ENCODE measurements at regions not wholly inside any gene's neighbourhood (a gene's known extent, or its start where the extent isn't known, plus 50 kb on each side); places are given as distances from the start of the nearest gene placed in this dataset.
"Not testable (repeated sequence)": the region's sequence is repeated elsewhere in the genome, so short reads cannot be mapped to it uniquely, and the experiment has no call there.

- no peak for DNase-seq (ENCODE audit: low spot score)
Observed at GRCh38 chr2:33730804-33731203, 131.7 kb upstream of the FAM98A start.

- DNase-seq (ENCODE audit: low spot score) = no peak
Observed at GRCh38 chr2:33730193-33730592, 131.1 kb upstream of the FAM98A start.

- no peak for DNase-seq (ENCODE audit: low spot score)
Observed at GRCh38 chr2:33729353-33729752, 130.3 kb upstream of the FAM98A start.

GRCh38 chr2:33728106-33728505 is 129.0 kb upstream of the FAM98A start:
- no peak for DNase-seq (ENCODE audit: low spot score)

DNA sequence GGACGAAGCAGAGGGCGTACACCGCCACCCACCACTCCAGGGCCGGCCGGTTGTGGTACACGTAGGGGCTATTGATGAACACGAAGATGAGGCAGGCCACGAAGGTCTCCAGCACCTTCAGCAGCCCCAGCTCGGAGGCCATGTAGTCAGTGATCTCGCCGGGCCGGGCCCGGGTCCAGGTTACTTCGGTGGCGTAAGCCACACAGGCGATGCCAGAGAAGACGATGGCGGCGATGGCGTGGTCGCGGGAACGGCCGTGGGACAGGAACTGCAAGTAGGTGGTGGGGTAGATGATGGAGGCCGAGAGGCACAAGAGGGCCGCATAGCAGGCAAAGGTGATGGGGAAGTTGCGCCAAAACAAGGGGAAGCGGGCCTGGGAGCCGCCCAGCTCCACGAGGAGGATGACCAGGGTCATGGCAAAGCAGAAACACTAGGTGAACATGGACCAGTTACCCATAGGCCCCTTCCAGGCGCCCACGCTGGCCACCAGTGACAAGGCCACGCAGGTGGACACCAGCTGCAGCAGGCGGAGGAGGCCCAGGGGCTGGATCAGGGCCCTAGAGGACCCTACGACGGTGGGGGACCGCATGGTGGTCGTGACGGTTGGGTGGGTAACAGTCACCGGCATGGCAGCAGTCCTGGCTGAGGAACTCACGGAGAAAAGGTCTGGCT is 128.4 kb upstream of the FAM98A start:
- DNase-seq (ENCODE audit: low spot score) = no peak

DNA sequence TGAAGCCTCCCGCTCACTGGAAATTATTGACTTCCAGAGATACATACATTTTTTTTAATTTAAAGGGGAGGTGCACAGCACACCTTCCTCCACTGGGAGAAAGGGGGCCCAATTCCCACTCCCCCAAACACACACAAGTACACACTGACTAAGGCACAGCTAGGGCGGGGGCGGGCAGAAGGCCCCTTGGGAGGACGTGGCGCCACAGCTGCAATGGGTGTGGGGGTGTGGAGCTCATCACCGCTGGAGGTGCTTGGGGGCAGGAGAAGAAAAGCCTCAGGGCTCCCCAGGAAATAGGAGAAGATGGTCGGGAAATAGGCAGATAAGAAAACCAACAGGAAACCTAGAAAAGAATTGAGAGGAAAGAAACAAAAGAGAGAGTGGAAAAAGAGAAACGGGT is 127.3 kb upstream of the FAM98A start:
- DNase-seq (ENCODE audit: low spot score) = no peak

DNA sequence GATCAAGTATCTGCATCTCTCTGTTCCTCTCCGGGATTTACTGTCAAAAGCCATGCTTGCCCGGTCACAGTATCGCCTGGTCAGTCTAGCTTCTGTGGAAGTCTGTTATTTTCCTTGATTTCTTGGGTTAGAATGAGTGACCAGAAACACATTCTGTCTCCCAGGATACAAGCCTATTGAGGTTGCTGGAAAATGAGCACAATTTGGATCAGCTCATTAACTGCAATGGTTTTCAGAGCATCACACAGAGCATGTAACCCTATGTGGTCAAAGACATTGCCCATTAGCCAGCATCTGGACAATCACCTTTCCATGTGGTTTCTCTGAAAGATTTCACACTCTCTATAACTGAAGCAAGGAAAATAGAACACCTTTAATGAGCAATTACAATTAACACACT is 124.2 kb upstream of the FAM98A start:
- no peak for DNase-seq (ENCODE audit: low spot score)

DNA sequence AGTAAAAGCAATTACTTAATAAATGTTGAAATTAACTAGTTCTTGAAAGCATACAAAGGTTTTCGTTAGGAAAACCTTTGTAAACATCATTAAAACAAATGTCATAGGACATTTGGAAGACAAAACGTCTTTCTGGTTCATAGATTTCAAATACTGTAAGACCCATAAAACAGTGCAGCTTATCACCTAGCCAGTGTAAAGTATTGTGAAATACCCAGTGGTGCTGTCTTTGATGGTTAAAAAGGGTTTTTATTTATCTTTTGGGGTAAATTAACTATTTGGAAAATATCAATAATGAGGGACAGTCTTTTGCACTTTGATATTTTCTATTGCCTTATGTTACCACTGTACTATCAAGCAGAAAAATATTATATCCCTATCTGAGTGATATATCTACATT is 120.0 kb upstream of the FAM98A start:
- DNase-seq (ENCODE audit: low spot score) = no peak

DNA sequence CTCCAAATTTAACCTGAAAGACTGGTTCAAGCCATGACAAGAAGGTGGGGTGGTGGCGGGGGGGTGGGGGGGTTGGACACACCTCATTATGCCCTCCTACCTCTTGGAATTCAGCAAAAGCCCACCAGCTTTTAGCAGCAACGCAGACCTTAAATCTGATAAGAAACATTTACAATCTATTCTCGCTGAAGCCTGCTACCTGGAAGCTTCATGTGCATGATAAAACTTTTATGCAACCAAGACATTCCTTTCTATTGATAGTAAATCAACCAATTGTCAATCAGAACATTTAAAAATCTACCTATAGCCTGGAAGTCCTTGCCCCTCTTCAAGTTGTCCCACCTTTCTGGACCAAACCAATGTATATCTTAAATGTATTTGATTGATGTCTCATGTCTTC is 113.6 kb upstream of the FAM98A start:
- no peak for DNase-seq (ENCODE audit: low spot score)

- no peak for DNase-seq (ENCODE audit: low spot score)
Observed at GRCh38 chr2:33709951-33710350, 110.9 kb upstream of the FAM98A start.

- no peak for DNase-seq (ENCODE audit: low spot score)
Observed at GRCh38 chr2:33707312-33707711, 108.2 kb upstream of the FAM98A start.

DNA sequence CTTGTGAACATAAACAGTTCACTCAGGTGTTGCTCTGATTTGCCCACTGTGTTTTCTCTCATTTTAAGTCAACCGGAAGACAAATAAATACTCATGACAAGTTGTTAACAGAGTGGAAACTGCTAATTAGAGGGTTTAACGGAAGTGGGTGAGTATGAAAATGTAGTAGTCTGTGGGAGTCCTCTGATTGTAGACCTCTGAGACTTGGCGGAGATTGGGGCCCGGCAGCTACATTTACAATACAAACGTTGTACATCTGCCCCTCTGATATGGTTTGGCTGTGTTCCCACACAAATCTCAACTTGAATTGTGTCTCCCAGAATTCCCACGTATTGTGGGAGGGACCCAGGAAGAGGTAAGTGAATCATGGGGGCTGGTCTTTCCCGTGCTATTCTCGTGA is 107.3 kb upstream of the FAM98A start:
- no peak for DNase-seq (ENCODE audit: low spot score)

DNA sequence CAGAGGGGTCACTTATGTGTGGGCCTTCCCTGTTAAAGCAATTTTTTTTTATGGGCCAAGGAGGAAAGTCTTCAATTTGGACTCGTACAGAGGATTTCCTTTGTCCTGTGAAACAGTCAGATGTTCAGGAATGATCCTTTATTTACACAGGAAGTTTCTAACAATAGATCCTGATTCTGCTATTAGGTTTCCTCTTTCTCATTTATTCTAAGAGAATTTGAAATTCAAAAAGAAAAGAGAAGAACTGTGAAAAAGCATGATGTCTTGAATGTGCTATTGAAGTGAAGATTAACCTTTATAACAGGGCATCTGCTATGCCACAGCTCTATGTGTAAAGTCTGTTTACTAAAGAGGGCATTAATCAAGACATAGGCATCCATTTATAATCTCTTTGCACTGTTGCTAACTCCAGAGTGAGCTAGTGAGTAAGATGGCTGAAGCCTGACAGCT is 105.3 kb upstream of the FAM98A start:
- no peak for DNase-seq (ENCODE audit: low spot score)

- no peak for DNase-seq (ENCODE audit: low spot score)
Observed at GRCh38 chr2:33696234-33696633, 97.1 kb upstream of the FAM98A start.

DNA sequence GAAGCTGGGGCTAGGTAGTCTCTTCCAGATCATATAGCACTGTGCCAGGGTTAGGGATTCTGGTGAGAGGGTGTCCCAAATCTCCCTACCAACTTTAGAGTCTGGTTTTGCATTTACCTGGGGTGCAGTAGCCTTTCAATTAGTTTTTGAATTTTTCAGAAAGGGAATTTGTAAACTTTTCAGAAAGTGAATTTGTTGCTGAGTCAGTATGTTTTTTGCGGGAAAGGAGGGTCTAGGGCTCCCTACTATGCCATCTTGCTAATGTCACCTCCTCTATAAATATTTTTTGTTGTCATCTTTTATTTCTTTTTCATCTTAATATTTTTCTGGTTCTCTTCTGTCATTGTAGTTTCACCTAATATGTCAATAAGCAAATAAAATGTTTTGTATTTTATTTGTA is 95.8 kb upstream of the FAM98A start:
- no peak for DNase-seq (ENCODE audit: low spot score)

DNA sequence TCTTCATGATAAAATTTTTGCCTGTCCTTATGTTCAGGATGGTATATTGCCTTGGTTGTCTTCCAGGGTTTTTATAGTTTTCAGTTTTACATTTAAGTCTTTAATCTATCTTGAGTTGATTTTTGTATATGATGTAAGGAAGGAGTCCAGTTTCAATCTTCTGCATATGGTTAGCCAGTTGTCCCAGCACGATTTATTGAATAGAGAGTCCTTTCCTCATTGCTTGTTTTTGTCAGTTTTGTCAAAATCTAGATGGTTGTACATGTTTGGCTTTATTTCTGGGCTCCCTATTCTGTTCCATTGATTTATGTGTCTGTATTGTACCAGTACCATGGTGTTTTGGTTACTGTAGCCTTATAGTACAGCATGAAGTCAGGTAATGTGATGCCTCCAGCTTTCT is 91.6 kb upstream of the FAM98A start:
- not testable (repeated sequence) for DNase-seq (ENCODE audit: low spot score)

GRCh38 chr2:33681364-33681757 is 82.3 kb upstream of the FAM98A start:
- DNase-seq (ENCODE audit: low spot score) = no peak

DNA sequence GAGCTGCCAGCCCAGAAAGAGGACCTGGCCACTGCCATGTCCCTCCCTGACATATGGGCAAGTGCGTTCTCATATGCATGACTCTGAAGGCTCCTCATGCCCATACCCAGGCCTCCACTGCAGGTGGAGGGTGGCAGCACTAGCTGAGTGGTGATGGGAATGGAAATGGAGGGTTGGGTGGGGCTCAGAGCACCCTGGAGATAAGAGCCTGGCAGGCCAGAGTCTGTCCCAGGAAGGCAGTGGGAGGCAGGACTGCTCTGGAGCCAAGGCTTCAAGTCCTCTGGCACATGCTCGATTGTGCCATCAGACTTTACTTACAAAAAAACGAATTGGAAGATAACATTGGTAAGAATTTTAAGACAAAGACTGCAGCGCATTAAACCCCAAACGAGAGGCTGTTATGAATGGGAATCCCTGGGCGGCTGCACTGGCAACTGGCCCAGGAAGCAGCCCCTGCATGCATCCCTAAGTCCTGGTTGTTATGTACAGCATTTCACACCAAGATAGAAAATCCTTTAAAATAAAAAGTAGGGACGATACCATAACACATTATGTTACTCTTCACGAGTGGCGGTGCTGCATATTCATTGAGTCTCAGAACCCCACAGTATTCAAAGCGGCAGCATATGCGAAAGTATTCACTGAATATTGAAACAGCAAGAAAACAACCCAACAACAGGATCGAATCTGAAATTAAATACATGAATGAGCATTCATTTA is 81.7 kb upstream of the FAM98A start:
- DNase-seq (ENCODE audit: low spot score) = no peak

- DNase-seq (ENCODE audit: low spot score) = no peak
Observed at GRCh38 chr2:33678436-33678835, 79.3 kb upstream of the FAM98A start.

DNA sequence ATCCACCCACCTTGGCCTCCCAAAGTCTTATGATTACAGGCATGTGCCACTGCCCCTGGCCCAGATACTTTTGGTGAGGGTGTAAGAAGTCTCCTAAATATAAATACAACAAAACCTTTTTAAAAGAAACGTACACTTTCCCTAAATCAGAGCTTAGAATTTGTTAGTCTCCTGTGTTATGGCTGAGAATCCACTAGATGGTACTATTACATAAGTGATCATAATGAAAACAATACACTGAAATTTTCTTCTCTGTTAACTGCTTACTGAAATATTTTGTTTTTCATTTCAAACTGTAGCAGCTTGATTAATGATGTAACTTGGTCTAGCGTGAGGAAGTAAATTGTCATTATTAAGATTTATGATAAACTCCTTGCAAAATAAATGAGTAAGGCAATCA is 74.8 kb upstream of the FAM98A start:
- DNase-seq (ENCODE audit: low spot score) = no peak

DNA sequence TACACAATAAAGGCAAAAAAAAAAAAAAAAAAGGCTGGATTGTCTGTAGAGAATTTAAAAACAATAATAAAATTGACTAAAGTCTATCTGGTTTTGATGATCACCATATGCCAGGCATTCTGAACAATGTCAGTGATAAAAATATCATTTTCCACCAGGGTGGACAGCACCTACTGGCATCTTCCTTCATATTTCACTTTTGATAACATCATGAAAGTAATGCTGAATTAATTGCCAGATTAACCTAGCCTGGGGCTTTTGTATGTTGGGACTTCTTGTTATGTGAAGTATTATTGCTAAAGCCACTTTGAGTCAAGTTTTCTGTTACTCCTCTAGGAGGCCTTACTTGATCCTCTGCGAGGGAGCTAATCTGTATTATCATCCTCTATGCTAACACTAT is 73.8 kb upstream of the FAM98A start:
- DNase-seq (ENCODE audit: low spot score) = no peak

DNA sequence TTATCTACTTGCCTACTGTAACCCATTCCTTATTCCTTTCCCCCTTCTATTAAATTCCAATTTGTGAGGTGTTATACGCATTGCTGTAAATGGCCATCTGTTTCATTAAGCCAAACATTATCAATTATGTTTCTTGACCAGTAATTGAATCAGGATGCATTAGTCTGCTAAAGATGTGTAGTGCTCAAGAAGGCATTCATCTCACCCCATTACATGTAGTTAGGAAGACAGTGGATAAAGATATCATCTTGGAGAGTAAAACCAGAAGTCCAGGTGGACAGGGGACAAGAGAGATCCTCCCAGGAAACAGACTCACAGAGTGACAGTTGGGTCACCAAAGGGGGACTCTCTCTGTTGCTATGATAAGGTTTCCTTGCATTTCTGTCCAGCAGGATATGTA is 73.3 kb upstream of the FAM98A start:
- DNase-seq (ENCODE audit: low spot score) = no peak

DNA sequence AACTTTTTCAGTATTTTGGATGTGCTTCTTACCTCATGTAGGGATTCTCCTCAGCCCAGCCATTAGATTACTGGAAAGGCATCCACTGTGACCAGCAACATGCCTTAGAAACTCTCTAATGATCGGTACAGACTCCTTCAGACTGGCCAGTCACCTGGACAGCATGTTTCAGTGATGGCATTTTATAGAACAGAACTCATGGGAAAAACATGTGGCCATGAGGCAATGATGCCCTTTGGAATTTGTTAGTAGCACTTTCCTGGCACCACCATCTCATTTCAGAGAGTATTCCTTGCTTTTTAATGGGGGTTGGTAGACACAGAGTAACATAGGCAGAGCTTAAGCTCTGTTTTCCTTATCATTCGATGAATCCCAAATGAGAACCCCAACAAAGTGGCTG is 72.1 kb upstream of the FAM98A start:
- DNase-seq (ENCODE audit: low spot score) = no peak

Data from mesenteric fat pad (tissue), 1 donor.